Panc1 (cell line): ENCODE measurements at regions not wholly inside any gene's neighbourhood (a gene's known extent, or its start where the extent isn't known, plus 50 kb on each side); places are given as distances from the start of the nearest gene placed in this dataset.

Experiments used
- ATAC-seq: fragments of 200-7000 bp; cut with Tn5 transposase; 2 replicates; pipeline ENCODE4 v1.9.1; 2020; ENCODE audit warnings: mild to moderate bottlenecking, moderate library complexity
- BruUV-seq: library from RNA; stranded (reverse); fragments of 400-500 nt; replicated peaks from 2 replicates; lab custom pipeline; 2021; lab: Mats Ljungman, UMichigan
- CTCF ChIA-PET: fragments of 300-600 bp; sonication (Branson Sonifier 250); formaldehyde crosslinking; loops from one replicate; lab custom pipeline; 2022; ENCODE audit warnings: antibody characterized with exemption; lab: Charles Lee
- POLR2A ChIA-PET: fragments of 300-600 bp; sonication (Branson Sonifier 250); formaldehyde crosslinking; loops from one replicate; lab custom pipeline; 2022; ENCODE audit warnings: antibody characterized with exemption; lab: Charles Lee
- DNase-seq: peaks from one replicate; pipeline ENCODE4 v3.0.0-alpha.2; 2010; ENCODE audit warnings: low read depth, low spot score
- H3K27ac ChIP-seq: 2 replicates; pipeline ENCODE4 v1.5.1; 2011; ENCODE audit warnings: mild to moderate bottlenecking, low read length, inconsistent platforms
- H3K27me3 ChIP-seq: fragments of 200-500 bp; sonication (Bioruptor generic); 2 replicates; pipeline ENCODE4 v1.6.0; 2014; ENCODE audit warnings: low read length, inconsistent platforms; ENCODE audit not compliant: control insufficient read depth, insufficient read depth
- H3K36me3 ChIP-seq: fragments of 200-500 bp; sonication (Bioruptor generic); 2 replicates; pipeline ENCODE4 v1.5.1; 2014; ENCODE audit warnings: inconsistent platforms, mild to moderate bottlenecking, low read length, moderate library complexity; ENCODE audit not compliant: control insufficient read depth, insufficient read depth
- H3K4me1 ChIP-seq: 2 replicates; pipeline ENCODE4 v1.5.1; 2011; ENCODE audit warnings: inconsistent platforms, mild to moderate bottlenecking, low read length, moderate library complexity; ENCODE audit not compliant: control insufficient read depth, insufficient read depth
- H3K4me3 ChIP-seq, 2 experiments: 2 replicates each; pipeline ENCODE4 v1.5.1; 2011 to 2012; ENCODE audit warnings: low read depth in 2 of 2, low read length in 2 of 2, mild to moderate bottlenecking in 2 of 2, inconsistent platforms in 1 of 2, moderate library complexity in 1 of 2
- H3K9me3 ChIP-seq: fragments of 200-500 bp; sonication (Bioruptor generic); 2 replicates; pipeline ENCODE4 v1.5.1; 2014; ENCODE audit warnings: low read depth, mild to moderate bottlenecking, inconsistent platforms, low read length, moderate library complexity; ENCODE audit not compliant: control insufficient read depth, insufficient read depth
- POLR2AphosphoS5 ChIP-seq: IDR thresholded peaks from 2 replicates; pipeline ENCODE4 v1.6.1; 2012; ENCODE audit warnings: mild to moderate bottlenecking, low read depth, low read length, moderate library complexity
- SIN3A ChIP-seq: IDR thresholded peaks from 2 replicates; pipeline ENCODE4 v1.6.1; 2012; ENCODE audit warnings: low read depth, mild to moderate bottlenecking, low read length, moderate library complexity, borderline replicate concordance; ENCODE audit not compliant: insufficient read depth
- TCF7L2 ChIP-seq: IDR thresholded peaks from 2 replicates; pipeline ENCODE4 v1.6.1; 2011; ENCODE audit warnings: mild to moderate bottlenecking, low read depth, low read length, inconsistent platforms
- in situ Hi-C: cut with HindIII; loops from 2 replicates; pipeline ENCODE4 v1.10.0; 2016; ENCODE audit warnings: low sequenced_read_pairs, low pct_unique_long_range_greater_than_20kb
- intact Hi-C: fragments of 100-400 bp; cut with micrococcal nuclease; formaldehyde crosslinking; loops from one replicate; pipeline ENCODE4 v1.10.0; 2022; ENCODE audit not compliant: unreplicated experiment
- TF ChIP-seq, protein P1 (sequence below): fragments of 450-650 bp; IDR thresholded peaks from 2 replicates; pipeline ENCODE4 v1.5.1; 2017; ENCODE audit warnings: mild to moderate bottlenecking
- TF ChIP-seq, protein P2 (sequence below), 2 experiments: IDR thresholded peaks; 2 replicates each; pipeline ENCODE4 v1.6.1; 2011 to 2012; ENCODE audit warnings: low read depth in 2 of 2, control low read depth in 1 of 2, low read length in 1 of 2, mild to moderate bottlenecking in 1 of 2, moderate library complexity in 1 of 2; ENCODE audit not compliant: insufficient read depth in 1 of 2

DNA sequence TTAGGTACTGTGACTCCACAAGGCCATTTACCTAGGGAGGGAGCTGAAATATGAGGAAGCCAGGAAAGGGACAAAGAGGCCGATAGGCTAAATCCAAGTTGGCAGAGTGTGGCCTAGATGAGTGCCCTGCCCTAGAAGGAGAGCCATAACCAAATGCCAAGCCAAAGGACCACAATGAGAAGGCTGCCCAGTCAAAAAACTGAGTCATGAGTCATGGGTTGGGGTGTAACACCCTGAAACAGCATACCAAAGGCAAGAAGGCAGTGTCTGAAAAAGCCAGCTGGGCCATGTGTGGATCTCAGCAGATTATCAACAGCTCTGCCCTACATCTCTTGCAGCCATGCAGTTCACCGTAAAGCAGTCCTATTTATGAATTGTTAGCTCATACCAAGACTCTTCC is 171.7 kb downstream of the PHLDA1 start:
- intact Hi-C loops (loop anchor here (10.0 kb wide), 2 partner anchors 115 to 135 kb away; no protein-coding TSS in a partner anchor), in situ Hi-C loops (no loop called here)
- DNase-seq: no peak
- no peaks in the 10 kb centered on the region for H3K27me3 ChIP-seq
- H3K4me1 ChIP-seq: peaks cover 27% of the 10 kb centered on the region
- BruUV-seq: no TSS peak
- peak overlapping the region; percentile 97 for H3K27ac ChIP-seq
- CTCF ChIA-PET: no interaction called here
- POLR2A ChIA-PET: no interaction called here
- H3K36me3 ChIP-seq: no peaks in the 10 kb centered on the region
- H3K4me3 ChIP-seq: no peak overlapping the region
- ATAC-seq: no peak
- H3K9me3 ChIP-seq: peaks cover 22% of the 10 kb centered on the region; the same call in 1 of the 2 replicates
- TF ChIP-seq POLR2AphosphoS5 (no peak), SIN3A (no peak), TCF7L2 (no peak)
- TF ChIP-seq, protein P1, sequence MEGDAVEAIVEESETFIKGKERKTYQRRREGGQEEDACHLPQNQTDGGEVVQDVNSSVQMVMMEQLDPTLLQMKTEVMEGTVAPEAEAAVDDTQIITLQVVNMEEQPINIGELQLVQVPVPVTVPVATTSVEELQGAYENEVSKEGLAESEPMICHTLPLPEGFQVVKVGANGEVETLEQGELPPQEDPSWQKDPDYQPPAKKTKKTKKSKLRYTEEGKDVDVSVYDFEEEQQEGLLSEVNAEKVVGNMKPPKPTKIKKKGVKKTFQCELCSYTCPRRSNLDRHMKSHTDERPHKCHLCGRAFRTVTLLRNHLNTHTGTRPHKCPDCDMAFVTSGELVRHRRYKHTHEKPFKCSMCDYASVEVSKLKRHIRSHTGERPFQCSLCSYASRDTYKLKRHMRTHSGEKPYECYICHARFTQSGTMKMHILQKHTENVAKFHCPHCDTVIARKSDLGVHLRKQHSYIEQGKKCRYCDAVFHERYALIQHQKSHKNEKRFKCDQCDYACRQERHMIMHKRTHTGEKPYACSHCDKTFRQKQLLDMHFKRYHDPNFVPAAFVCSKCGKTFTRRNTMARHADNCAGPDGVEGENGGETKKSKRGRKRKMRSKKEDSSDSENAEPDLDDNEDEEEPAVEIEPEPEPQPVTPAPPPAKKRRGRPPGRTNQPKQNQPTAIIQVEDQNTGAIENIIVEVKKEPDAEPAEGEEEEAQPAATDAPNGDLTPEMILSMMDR: no peak
- TF ChIP-seq, protein P2, sequence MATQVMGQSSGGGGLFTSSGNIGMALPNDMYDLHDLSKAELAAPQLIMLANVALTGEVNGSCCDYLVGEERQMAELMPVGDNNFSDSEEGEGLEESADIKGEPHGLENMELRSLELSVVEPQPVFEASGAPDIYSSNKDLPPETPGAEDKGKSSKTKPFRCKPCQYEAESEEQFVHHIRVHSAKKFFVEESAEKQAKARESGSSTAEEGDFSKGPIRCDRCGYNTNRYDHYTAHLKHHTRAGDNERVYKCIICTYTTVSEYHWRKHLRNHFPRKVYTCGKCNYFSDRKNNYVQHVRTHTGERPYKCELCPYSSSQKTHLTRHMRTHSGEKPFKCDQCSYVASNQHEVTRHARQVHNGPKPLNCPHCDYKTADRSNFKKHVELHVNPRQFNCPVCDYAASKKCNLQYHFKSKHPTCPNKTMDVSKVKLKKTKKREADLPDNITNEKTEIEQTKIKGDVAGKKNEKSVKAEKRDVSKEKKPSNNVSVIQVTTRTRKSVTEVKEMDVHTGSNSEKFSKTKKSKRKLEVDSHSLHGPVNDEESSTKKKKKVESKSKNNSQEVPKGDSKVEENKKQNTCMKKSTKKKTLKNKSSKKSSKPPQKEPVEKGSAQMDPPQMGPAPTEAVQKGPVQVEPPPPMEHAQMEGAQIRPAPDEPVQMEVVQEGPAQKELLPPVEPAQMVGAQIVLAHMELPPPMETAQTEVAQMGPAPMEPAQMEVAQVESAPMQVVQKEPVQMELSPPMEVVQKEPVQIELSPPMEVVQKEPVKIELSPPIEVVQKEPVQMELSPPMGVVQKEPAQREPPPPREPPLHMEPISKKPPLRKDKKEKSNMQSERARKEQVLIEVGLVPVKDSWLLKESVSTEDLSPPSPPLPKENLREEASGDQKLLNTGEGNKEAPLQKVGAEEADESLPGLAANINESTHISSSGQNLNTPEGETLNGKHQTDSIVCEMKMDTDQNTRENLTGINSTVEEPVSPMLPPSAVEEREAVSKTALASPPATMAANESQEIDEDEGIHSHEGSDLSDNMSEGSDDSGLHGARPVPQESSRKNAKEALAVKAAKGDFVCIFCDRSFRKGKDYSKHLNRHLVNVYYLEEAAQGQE (IDR thresholded peaks at IDR 0.05; ENCODE audit: insufficient read depth in 1 of 2, low read depth in 2 of 2, low read length in 1 of 2): no peak

- Histone ChIP-seq H3K27ac (peak overlapping the region; percentile 77), H3K36me3 (no peaks in the 10 kb centered on the region), H3K4me1 (peaks cover 3% of the 10 kb centered on the region; the same call in 1 of the 2 replicates), H3K9me3 (peaks cover 27% of the 10 kb centered on the region; the same call in 1 of the 2 replicates), H3K4me3 (no peak overlapping the region), H3K27me3 (no peaks in the 10 kb centered on the region)
- intact Hi-C loops (no loop called here), in situ Hi-C loops (no loop called here)
- ChIA-PET POLR2A (interaction anchor here (0.6 kb wide), 1 partner anchor 8 kb away, joined by 5 read pairs; no protein-coding TSS in a partner anchor), CTCF (no interaction called here)
- BruUV-seq: no TSS peak
- no peak for ATAC-seq
- no peak for DNase-seq
- TF ChIP-seq POLR2AphosphoS5 (no peak), TCF7L2 (no peak), SIN3A (no peak)
- TF ChIP-seq, protein P2 (IDR thresholded peaks at IDR 0.05; ENCODE audit: insufficient read depth in 1 of 2, low read depth in 2 of 2, low read length in 1 of 2): no peak
- TF ChIP-seq, protein P1: no peak
Measured at GRCh38 chr12:75856235-75856634, 175.3 kb downstream of the PHLDA1 start.
